Neural progenitor cell (in vitro differentiated cells): ENCODE measurements at regions not wholly inside any gene's neighbourhood (a gene's known extent, or its start where the extent isn't known, plus 50 kb on each side); places are given as distances from the start of the nearest gene placed in this dataset.

Experiments
- EZH2 ChIP-seq: fragments of 200-600 bp; sonication (generic); IDR thresholded peaks from 2 replicates; pipeline ENCODE4 v1.6.1; 2017; ENCODE audit warnings: antibody characterized with exemption, mild to moderate bottlenecking, moderate library complexity
- EZH2phosphoT487 ChIP-seq: fragments of 200-600 bp; sonication (generic); IDR thresholded peaks from 2 replicates; pipeline ENCODE4 v1.6.1; 2017; ENCODE audit warnings: antibody characterized with exemption

DNA sequence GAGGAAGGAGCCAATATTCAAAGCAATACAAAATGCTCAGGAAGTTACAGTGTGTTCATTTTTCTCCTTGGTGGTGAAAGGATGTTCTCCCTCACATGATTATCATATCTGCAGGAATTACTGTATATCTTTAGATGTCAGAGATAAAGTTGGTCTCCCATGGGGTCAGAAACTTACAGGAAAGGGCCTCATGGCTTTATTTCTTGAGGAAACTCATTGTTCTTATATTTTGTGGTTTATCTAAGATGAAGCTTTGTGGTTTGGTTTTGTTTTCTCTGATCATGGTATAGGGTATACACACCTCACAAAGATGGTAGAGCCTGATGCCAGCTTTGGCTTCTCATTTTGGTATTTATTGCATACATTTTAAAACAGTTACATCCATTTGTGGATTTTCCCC lies 100.5 kb upstream of the STXBP5 start:
- no peak for TF ChIP-seq EZH2phosphoT487
- TF ChIP-seq EZH2 = no peak
